ENCODE measurements at regions not wholly inside any gene's neighbourhood (a gene's known extent, or its start where the extent isn't known, plus 50 kb on each side); places are given as distances from the start of the nearest gene placed in this dataset.

- TF ChIP-seq EZH2phosphoT487 (IDR thresholded peaks at IDR 0.05; ENCODE audit: borderline replicate concordance) (no peak), ELF1 (IDR thresholded peaks at IDR 0.05; ENCODE audit: borderline replicate concordance, low read depth) (no peak), RAD21 (IDR thresholded peaks at IDR 0.05; ENCODE audit: low read depth) (no peak)
Measured at GRCh38 chr12:20268121-20268732, 100.1 kb upstream of the PDE3A start (continued).

- H3K27me3 ChIP-seq (ENCODE audit: insufficient read depth, low read length): no peaks in the 10 kb centered on the region
- TF ChIP-seq CTCF (IDR thresholded peaks at IDR 0.05 in 2 of 3, conservative IDR thresholded peaks at IDR 0.05 in 1 of 3; ENCODE audit: borderline replicate concordance in 1 of 3, insufficient read depth in 1 of 3, low read depth in 2 of 3, low read length in 2 of 3) (no peak), EZH2 (IDR thresholded peaks at IDR 0.05) (no peak), FOSL1 (IDR thresholded peaks at IDR 0.05; ENCODE audit: low read depth) (no peak), RAD21 (IDR thresholded peaks at IDR 0.05; ENCODE audit: low read depth) (no peak), SIN3A (IDR thresholded peaks at IDR 0.05; ENCODE audit: low read depth) (no peak), ATF3 (IDR thresholded peaks at IDR 0.05) (no peak), SP1 (IDR thresholded peaks at IDR 0.05; ENCODE audit: low read depth) (no peak), EZH2phosphoT487 (IDR thresholded peaks at IDR 0.05; ENCODE audit: borderline replicate concordance) (no peak), YY1 (IDR thresholded peaks at IDR 0.05; ENCODE audit: extremely low read depth, insufficient replicate concordance, low read depth, low read length) (no peak), MAX (IDR thresholded peaks at IDR 0.05) (no peak), ZBTB33 (IDR thresholded peaks at IDR 0.05; ENCODE audit: extremely low read depth, insufficient replicate concordance, low read length) (no peak), POLR2A (IDR thresholded peaks at IDR 0.05; ENCODE audit: borderline replicate concordance, extremely low read depth, insufficient read depth, insufficient read length) (no peak), ZNF274 (IDR thresholded peaks at IDR 0.05; ENCODE audit: low read depth, low read length) (no peak)
Measured at GRCh38 chr12:20268771-20269170, 99.6 kb upstream of the PDE3A start.

More at GRCh38 chr12:20268771-20269170, 99.6 kb upstream of the PDE3A start:
- H3K4me2 ChIP-seq (ENCODE audit: low read length): no peak overlapping the region
- DNase-seq (ENCODE audit: low read depth, low spot score): no peak
- no peak overlapping the region for H3K27ac ChIP-seq (ENCODE audit: low read depth, low read length)
- H3K9ac ChIP-seq (ENCODE audit: low read length): no peak overlapping the region
- no peaks in the 10 kb centered on the region for H4K20me1 ChIP-seq (ENCODE audit: insufficient read depth)
- no peaks in the 10 kb centered on the region for H3K79me2 ChIP-seq (ENCODE audit: insufficient read depth, low read length)
- H3K4me1 ChIP-seq (ENCODE audit: control insufficient read depth in 1 of 2, insufficient read depth in 2 of 2, low read length in 2 of 2): no peaks in the 10 kb centered on the region
- ChIA-PET POLR2A (no interaction called here), CTCF (no interaction called here), RAD21 (ENCODE audit: low non-redundant PET in 1 of 2, low total read pairs in 2 of 2, uncharacterized antibody in 2 of 2, unreplicated experiment in 2 of 2) (no interaction called here)
- intact Hi-C loops (cut with micrococcal nuclease): no loop called here
- H2AFZ ChIP-seq (ENCODE audit: low read depth, low read length, poor library complexity, severe bottlenecking): no peak overlapping the region
- no peaks in the 10 kb centered on the region for H3K36me3 ChIP-seq (ENCODE audit: control insufficient read depth in 1 of 2, insufficient read depth in 2 of 2, low read length in 2 of 2)
- no TSS peak for BruUV-seq (replicated peaks)
- H3K9me3 ChIP-seq (ENCODE audit: control insufficient read depth in 1 of 2, insufficient read depth in 1 of 2, low read depth in 1 of 2, low read length in 2 of 2): no peaks in the 10 kb centered on the region
- H3K4me3 ChIP-seq (replicated peaks in 1 of 2; ENCODE audit: low read depth in 1 of 2, low read length in 2 of 2): no peak overlapping the region
- ATAC-seq: no peak
- no peaks in the 10 kb centered on the region for H3K9me2 ChIP-seq (ENCODE audit: insufficient read depth)
